HG03432 (cell line): ENCODE measurements at regions not wholly inside any gene's neighbourhood (a gene's known extent, or its start where the extent isn't known, plus 50 kb on each side); places are given as distances from the start of the nearest gene placed in this dataset.

ENCODE experiments used
- ATAC-seq: cut with Tn5 transposase; IDR thresholded peaks from one replicate; pipeline ENCODE4 v1.9.1; 2021; ENCODE audit warnings: mild to moderate bottlenecking, moderate library complexity; ENCODE audit not compliant: unreplicated experiment

GRCh38 chr15:96390986-96391385 is 60.5 kb downstream of the NR2F2 start:
- ATAC-seq: no peak

- peak; percentile 72 for ATAC-seq
Observed at GRCh38 chr15:96392380-96393208, 62.1 kb downstream of the NR2F2 start.

- no peak for ATAC-seq
Observed at GRCh38 chr15:96393209-96393513, 62.7 kb downstream of the NR2F2 start.

DNA sequence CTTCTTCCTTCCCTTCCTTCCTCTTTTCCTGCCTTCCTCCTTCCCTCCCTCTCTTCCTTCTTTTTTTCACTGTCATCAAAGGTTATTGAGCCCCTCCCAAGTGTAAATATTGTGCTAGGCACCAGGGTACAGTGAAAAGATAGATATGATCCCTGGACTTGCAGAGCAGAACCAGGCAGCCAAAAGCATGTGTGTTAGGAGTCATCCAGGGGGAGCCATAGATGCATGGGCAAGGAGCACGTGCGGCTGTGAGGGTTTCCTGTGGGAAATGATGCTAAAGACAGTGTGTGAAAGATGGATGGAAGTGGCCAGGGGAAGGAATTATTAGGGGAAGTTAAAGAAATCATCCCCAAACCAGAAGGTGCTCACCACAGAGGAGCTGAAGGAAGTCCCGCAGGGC is 65.2 kb downstream of the NR2F2 start:
- ATAC-seq: no peak

DNA sequence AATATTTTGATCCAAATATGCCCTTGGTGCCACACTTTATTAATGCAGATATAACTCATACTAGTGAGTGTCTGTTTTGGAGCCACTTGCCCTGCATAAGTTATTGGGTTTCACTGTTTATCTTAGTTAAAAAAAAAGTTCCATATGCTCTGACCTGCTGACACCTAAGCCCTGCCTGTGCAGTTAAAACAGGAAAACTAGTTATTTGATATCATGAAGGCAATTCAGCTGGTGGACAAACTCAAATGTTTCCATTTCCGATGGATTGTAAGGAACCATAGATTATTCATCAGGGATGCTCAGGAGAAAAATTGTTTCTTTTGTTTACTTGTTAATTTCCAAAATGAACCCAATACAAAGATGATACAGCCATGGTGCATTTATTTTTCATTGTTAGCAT is 68.3 kb downstream of the NR2F2 start:
- ATAC-seq: no peak

GRCh38 chr15:96402403-96402802 is 71.9 kb downstream of the NR2F2 start:
- no peak for ATAC-seq

- ATAC-seq: no peak
Observed at GRCh38 chr15:96403071-96403470, 72.6 kb downstream of the NR2F2 start.

DNA sequence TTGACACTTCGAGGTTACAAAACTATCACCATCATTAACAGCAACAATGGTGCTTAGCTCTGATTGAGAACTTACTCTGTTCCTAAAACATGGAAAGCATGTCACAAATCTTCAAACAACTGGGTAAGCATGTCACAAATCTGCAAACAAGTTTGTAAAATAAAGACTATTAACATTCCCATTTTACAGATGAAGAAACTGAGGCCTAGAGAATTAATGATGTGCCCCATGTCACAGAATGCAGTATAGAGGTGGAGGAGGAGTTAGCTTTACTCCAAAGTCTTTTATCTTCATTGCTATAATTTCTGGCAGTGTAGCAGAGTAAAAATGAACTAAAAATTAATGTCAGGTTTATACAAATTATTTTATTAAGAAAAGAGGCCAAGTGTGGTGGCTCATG is 73.4 kb downstream of the NR2F2 start:
- ATAC-seq: no peak

- ATAC-seq: no peak
Observed at GRCh38 chr15:96404560-96404959, 74.1 kb downstream of the NR2F2 start.

- no peak for ATAC-seq
Observed at GRCh38 chr15:96406291-96406690, 75.8 kb downstream of the NR2F2 start.

GRCh38 chr15:96406701-96407100 is 76.2 kb downstream of the NR2F2 start:
- ATAC-seq: no peak

- ATAC-seq: no peak
Observed at GRCh38 chr15:96407482-96407881, 77.0 kb downstream of the NR2F2 start.

DNA sequence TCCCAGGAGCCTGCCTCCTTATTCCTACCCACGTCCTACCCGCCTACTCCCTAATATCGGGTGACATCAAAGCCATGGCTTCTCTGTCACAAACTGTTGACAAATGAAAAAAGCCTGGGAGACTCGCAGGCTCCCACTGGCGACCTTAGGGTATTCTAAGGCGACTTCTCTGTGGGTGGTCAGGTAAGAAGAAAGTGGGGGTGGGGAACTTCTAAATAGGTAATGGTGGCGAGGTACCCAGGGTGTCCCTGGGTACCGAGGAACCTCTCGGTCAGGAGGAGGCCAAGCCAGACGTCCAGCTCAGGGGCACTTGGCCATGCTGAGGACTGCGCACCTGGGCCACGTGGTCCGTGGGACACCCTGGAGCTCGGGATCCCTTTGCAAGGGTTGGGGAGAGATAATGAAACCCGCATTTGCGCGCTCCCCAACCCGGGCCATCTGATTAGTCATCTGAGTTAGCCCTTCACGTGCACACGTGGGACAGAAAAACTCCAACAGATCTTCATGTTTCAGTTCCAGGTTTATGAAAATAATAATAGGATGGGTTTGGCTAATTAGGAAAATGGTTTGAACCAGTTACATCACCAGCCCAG is 78.2 kb downstream of the NR2F2 start:
- ATAC-seq: no peak

GRCh38 chr15:96409215-96410138 is 79.0 kb downstream of the NR2F2 start:
- no peak for ATAC-seq

DNA sequence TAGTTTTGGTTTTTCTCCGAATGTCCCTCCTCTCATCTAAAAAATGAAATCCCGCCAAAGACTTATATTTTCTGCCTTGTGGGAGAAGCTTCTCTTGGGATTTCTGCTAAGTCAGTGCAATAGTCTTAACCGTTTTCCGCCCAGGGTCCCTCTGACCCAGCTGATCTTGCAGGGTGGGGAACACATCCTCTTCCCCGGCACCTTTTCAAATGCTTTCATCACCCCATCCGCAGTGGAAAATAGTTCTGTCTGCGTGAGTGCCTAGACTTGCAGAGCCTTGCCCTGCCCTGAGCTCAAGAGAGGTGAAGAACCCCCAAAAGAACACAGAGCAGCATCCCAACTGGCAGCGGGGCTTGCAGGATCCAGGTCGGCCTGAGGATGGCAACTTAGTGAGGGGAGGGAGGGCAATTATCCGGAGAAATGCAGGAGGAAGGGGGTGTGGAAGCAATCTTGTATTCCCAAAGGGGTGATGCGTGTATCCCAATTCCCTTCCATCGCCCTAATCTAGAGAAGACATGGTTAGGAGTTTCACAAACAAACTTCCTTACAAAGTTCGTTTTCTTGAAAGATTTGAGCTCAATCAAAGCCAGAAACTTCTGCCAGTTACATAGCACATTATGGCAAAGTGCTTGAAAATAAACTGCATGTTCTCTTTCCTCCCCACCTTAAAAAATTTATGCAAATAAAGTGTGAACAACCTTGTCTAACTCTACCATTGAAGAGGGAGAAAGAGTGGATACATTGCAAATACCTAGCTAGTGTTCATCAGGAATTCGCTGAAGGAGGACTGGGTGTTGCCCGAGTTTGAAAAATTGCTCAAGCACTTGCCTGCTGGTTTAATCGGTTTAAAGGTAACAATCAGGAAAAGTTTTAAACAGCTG is 79.9 kb downstream of the NR2F2 start:
- ATAC-seq: no peak

DNA sequence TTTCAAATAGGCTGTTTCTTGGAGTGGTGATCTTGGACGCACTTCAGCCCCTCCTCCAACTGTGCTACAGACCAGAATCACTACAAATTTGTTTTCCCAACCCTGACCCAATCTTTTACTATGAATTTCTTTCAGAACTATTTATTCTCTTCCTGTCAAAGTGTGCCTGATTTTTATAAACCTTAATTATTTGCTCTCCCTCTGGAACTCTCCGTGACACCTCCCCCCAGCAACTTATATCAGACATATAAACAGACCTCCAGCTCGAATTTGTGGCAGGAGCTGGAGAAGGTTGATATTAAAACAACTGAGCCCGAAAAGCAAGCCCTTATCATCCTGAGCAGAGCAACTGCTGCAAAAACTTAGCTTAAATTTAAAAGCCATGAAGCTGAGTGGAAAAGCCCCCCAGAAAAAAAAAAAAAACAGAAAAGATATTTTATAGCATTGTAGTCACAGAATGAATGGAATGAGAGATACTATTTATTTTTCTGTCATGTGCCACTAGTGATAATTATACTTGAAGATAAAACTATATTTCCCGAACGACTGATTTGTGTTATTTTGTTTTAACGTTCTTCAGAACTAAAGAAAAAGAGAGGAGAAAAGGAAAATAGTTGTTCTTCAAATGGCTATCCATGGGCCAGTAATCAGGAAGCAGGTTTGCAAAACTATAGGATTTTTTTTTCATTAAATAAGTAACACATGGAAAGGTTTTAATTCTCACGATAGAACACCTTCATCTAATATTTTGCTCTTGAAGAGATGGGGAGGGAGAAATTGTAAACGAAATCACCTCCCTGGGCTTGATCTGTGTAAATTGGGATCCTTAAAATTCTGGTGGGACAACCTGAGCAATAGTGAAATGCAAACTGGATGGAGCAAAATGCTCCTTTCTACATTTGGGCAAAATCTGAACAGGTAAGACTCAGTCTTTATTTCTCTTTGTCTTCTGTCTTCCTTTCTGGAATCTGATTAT is 80.8 kb downstream of the NR2F2 start:
- no peak for ATAC-seq

GRCh38 chr15:96412045-96412905 is 81.8 kb downstream of the NR2F2 start:
- ATAC-seq: no peak

DNA sequence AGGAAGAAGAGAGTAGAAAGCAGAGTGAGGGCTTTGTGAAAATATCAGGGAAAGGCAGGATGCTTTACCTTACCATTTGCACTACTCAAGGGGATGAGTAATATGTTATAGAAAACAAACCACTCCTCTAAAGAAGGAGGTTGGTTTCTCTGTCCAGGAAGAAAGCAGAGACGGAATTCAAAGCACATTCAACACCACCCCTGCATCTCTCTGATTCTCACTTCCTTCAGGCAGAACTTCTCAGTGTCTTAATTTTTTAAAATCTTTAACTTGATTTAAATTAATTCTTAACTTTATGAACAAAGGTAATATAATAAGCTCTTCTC is 82.4 kb downstream of the NR2F2 start:
- no peak for ATAC-seq

GRCh38 chr15:96413657-96414056 is 83.2 kb downstream of the NR2F2 start:
- no peak for ATAC-seq
